HepG2 (cell line): ENCODE measurements at regions not wholly inside any gene's neighbourhood (a gene's known extent, or its start where the extent isn't known, plus 50 kb on each side); places are given as distances from the start of the nearest gene placed in this dataset.

Source experiments
- MXI1 ChIP-seq: IDR thresholded peaks from 3 replicates; pipeline ENCODE4 v1.6.1; 2012; ENCODE audit warnings: low read depth, low read length, inconsistent platforms, borderline replicate concordance
- POLR2A ChIP-seq, 2 experiments: IDR thresholded peaks; 2 replicates each; pipeline ENCODE4 v1.6.1; 2011; ENCODE audit warnings: low read depth in 2 of 2, low read length in 2 of 2, mild to moderate bottlenecking in 1 of 2, moderate library complexity in 1 of 2; ENCODE audit not compliant: insufficient read depth in 1 of 2
- SMC3 ChIP-seq: IDR thresholded peaks from 2 replicates; pipeline ENCODE4 v1.6.1; 2011; ENCODE audit warnings: low read length, improper control_type of control experiment
- TF ChIP-seq, protein P1 (sequence below): sonication (generic); formaldehyde crosslinking; IDR thresholded peaks from 2 replicates; pipeline ENCODE4 v1.5.0; 2020; ENCODE audit warnings: mild to moderate bottlenecking, missing genetic modification reagents, moderate library complexity

DNA sequence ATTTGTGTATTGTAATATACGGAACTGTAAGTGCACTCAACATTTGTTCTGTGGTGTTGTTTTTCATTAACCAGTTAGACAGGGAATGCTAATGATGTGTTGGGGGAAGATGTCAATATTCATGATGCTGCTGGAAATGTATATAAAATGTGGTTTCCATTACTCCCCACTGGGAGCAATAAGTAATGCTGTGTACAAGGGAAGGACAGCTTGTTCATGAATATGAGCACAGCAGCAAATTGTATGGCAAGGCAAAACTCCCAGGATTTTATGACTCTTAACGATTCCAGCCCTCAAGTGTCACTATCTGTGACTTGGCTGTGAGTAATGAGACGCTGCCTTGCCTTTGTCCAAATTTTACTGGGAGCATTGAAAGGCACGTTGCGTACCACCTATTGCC is 312.4 kb upstream of the DDX18 start:
- TF ChIP-seq SMC3, result no peak
- no peak for TF ChIP-seq MXI1
- no peak for TF ChIP-seq POLR2A (IDR thresholded peaks at IDR 0.05; ENCODE audit: insufficient read depth in 1 of 2, low read depth in 2 of 2, low read length in 2 of 2)
- TF ChIP-seq, protein P1, sequence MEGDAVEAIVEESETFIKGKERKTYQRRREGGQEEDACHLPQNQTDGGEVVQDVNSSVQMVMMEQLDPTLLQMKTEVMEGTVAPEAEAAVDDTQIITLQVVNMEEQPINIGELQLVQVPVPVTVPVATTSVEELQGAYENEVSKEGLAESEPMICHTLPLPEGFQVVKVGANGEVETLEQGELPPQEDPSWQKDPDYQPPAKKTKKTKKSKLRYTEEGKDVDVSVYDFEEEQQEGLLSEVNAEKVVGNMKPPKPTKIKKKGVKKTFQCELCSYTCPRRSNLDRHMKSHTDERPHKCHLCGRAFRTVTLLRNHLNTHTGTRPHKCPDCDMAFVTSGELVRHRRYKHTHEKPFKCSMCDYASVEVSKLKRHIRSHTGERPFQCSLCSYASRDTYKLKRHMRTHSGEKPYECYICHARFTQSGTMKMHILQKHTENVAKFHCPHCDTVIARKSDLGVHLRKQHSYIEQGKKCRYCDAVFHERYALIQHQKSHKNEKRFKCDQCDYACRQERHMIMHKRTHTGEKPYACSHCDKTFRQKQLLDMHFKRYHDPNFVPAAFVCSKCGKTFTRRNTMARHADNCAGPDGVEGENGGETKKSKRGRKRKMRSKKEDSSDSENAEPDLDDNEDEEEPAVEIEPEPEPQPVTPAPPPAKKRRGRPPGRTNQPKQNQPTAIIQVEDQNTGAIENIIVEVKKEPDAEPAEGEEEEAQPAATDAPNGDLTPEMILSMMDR (CRISPR knock-in tag), result no peak
